GM18867 (cell line): ENCODE measurements at regions not wholly inside any gene's neighbourhood (a gene's known extent, or its start where the extent isn't known, plus 50 kb on each side); places are given as distances from the start of the nearest gene placed in this dataset.
"Not testable (repeated sequence)": the region's sequence is repeated elsewhere in the genome, so short reads cannot be mapped to it uniquely, and the experiment has no call there.

Experiments
- ATAC-seq: cut with Tn5 transposase; IDR thresholded peaks from one replicate; pipeline ENCODE4 v1.9.1; 2021; ENCODE audit warnings: mild to moderate bottlenecking, moderate library complexity; ENCODE audit not compliant: unreplicated experiment

DNA sequence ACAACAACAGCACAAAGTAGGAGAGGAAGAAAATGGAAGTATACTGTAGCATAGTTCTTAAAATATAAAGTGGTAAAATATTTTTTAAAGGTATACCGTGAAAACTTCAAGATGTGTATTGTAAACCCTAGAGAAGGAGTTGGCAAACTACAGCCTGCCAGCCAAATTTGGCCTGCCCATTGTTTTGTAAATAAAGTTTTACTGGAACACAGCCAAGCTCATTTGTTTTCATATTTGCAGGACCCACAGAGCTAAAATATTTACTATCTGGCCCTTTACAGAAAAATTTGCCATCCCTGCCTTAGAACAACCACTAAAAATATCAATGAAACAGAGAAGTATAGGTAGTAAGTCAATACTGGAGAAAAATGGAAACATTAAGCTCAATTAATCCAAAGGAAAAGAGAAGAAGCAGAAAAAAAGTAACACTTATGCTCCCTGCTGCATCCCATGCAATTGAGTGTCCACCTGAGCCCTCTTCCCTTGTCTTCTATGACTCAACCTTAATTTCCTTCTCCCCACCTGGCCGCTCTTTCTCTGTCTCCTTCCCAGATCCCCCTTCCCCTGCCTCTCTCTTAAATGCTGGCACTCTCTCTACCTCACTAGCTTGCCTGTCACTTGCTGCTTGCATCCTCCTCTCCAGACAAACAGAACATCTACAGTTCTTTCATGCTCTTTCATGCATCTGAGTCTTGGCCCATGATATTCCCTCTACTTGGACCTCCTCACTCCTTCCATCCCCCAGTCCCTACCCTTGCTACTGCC, 50.6 kb upstream of the FER start:
- ATAC-seq: no peak

DNA sequence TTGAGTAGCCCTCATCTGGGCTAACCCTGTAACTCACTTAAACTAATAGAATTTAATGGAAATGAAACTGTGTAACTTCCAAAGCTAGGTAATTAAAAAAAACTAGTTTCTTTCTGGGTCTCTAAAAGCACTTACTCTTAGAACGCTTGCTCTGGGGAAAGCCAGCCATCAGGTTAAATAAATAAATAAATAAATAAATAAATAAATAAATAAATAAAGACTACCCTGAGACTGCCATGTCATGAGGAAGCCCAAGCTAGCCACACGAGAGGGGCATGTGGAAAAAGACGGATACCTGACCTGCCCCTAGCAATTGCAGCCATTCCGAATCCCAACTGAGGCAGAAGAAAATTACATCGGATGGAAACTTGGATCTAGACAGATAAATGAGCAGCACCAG, 51.3 kb upstream of the FER start:
- no peak for ATAC-seq

DNA sequence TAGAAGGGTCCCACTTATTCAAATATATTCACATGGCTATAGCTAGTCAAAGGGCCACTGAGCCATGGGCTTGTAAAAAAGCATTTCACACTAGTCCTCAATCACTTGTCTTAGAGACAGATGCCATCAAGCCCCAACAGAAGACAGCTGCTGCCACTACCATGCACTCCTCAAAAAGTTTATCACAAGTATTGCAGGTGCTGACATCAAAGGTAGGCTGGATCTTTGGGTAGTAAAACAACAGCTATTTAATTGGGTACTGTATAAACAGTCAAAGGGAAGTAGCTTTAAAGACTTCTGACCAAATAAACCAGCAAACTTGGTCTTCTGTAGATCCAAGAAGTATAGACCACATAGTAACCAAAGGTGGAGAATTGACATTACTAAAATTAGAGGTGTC, 59.2 kb upstream of the FER start:
- ATAC-seq: no peak

DNA sequence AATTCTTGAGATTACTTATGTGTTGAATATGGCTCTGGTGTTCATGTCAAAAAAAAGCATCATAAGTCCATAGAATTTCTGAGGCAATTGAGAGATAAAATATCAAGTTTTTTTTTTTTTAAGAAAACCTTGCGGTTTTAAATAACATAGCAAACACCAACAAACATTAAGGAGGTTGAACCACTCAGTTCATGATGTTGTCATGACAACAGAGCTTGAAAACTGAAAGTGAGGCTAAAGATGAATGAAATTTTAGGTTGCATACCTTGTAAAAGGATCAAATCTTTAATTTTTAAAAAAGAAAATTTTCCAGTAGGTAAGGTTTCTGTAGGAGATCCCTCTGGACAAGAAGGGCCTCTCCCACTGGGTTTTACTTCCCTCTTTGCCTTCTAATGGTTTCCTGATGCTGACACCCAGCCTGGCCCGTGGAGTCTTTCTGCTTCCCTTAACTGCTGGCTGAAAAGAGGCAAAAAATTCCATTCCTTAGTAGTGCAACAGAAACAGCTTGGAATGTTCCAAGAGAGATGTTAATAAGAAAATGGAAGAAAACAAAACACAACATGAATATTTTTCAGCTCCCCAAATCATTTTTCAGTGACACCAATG, 60.0 kb upstream of the FER start:
- no peak for ATAC-seq

DNA sequence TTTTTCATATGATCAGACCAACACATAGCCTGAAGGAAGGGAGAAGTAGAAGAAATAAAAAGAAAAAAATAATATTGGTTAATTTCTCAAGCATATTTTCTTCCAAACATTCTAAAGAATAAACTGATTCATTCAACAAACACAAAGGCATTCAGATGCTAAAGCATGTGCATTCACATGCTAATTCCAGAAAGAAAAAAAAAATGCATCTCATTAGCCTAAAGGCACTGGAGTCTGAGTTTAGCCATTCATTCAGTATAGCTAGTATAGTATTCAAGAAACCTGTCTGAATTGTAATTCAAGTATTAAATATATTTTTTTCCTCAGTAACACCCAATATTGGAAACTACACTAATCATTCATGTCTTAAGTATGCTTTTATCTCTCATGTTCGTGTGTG, 61.0 kb upstream of the FER start:
- no peak for ATAC-seq

DNA sequence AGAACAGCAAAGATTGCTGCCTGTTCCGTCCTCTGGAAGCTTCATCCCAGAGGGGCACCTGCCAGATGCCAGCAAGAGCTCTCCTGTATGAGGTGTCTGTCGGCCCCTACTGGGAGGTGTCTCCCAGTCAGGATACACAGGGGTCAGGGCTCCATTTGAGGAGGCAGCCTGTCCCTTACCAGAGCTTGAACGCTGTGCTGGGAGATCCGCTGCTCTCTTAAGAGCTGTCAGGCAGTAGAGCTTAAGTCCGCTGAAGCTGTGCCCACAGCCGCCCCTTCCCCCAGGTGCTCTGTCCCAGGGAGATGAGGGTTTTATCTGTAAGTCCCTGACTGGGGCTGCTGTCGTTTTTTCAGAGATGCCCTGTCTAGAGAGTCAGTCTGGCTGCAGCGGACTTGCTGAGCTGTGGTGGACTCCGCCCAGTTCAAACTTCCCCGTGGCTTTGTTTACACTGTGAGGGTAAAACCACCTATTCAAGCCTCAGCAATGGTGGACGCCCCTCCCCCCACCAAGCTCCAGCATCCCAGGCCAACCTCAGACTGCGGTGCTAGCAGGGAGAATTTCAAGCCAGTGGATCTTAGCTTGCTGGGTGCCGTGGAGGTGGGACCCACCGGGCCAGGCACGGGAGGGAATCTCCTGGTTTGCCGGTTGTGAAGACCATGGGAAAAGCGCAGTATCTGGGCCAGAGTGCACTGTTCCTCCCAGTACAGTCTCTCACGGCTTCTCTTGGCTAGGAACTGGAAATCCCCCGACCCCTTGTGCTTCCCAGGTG, 62.1 kb upstream of the FER start:
- ATAC-seq: not testable (repeated sequence)

DNA sequence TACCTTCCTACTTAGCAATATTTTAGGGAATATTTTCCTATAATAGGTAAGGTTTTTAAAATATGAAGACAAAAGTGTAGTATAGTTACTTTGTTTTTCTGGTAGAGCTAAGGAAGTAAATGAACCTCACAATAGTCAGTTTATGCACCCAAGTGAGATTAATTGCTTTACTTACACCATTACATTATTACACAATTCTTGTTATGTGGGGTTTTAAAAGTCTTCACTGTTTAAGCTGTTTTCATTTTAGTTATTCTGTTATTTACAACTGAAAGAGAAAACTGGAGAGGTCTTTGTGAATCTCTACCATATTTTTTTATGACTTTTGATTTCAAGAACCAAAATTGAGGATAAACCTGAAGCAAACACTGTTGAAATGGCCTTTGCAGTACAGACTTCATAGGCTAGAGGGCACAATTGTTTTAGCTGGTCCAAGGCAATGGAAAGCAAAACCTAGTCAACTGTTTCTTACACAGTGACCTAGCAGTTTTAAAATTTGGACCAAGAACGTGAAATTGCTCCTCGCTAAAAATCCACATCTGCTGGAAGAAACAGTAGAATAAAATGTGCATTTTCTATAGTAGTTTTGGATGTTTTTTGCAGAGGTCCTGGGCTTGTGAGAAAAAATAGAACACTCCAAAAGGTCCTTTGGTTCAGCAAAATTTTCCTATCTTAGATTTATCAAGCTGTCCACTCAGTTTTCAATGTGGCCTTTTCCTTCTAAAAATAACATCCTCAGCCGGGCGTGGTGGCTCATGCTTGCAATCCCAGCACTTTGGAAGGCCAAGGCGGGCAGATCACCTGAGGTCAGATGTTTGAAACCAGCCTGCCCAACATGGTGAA, 66.4 kb upstream of the FER start:
- ATAC-seq: peak; percentile 97

DNA sequence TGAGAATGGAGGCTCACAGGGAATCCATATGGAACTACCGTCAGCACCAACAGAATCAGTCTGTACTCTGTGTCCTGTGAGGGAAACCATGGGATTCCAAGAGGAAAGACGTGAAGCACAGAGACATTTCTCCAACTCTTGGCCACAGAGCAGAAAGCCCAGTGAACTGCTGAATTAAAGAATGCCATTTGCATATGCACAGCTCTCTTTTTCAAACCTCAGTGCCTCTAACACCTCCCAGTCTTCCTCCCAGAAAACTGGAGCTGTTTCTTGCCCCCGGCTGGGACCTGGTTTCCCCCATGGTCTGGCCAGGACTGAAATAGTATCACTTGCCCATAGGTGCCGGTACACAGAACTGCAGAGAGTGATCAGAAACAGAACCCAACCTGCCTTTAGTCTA, 69.6 kb upstream of the FER start:
- no peak for ATAC-seq

DNA sequence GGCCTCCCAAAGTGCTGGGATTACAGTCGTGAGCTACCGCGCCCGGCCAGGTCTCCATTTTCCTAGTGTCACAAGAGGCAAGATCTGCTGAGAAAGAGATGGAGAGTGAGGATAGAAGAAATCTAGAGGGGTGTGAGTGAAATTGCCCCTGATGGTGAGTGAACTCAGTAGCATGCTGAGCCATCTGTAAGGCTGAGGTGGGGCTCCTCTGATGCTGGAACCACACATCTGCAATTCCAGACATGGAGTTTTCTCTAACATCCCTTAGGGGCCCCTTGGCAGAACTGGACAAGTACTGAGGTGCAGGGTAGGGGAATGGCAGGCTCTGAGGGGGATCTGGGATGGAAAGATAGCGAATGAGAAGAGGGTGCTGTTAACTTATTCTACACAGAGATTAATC, 72.0 kb upstream of the FER start:
- ATAC-seq: no peak

DNA sequence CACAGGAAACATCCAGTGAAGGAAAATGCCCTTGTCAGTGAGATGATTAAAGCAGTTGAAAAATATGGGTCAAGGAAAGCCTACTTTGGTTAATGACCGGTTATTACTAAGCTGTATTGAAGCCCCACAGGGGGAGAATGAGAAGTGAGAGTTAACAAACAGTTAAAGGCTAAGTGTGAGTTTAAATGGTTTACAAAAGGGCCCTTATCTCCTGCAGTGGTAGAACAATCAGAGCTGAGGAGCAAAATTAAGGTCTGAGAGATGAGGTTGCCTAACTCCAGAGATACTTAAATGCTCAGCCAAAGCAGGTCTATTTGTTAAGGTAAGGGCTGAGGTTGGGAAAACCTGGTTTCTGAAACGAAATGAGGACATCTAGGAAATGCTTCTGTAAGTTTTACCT, 75.1 kb upstream of the FER start:
- ATAC-seq: no peak

DNA sequence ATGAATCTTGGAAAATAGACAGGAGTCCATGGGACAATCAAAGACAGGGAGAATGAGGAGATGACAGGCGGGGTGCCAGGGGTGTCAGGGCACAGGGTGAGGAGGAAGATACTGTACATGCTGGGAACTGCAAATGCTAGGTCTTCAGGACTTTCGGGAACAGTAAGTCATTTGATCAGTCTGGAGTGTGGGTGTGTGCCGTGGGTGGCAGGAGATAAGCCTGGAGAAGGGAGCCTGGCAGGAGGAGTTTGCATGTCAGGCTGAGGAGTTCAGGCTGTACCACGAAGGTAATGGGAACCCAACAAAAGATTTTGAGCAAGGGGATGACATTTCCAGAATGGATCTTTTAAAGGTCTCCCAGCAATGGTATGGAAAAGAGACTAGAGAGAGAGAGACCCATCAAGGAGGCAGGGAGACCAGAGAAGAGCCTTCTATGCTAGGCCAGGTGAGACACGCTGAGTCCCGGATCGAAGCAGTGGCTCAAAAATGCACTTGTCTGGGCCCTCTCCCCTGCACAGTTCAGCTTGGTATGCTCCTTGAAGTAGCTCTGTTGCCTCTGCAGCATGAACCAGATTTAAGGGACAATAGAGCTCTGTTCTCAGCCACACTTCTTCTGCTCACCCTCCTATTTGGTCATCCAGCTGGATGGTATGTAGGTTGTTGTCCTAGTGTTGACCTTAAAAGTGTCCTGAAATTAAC, 77.0 kb upstream of the FER start:
- ATAC-seq: no peak

DNA sequence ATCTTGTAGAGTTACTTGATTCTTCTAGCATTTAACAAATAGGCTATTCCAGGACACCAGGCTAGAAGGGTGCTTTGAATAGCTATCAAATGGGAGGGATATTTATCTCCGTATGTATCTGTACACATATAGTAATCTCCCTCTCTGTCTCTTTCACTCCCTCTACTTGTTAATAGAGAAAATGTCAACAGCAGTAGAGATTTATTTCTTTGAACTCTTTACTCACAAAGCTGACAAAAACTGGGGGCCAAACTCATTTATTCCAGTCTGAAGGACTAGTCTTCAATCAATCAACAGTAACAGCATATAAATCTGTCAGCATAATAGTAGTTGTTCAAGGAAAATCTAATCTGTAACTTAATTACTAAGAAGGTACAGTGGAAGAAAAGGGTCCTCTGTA, 78.2 kb upstream of the FER start:
- ATAC-seq: no peak

DNA sequence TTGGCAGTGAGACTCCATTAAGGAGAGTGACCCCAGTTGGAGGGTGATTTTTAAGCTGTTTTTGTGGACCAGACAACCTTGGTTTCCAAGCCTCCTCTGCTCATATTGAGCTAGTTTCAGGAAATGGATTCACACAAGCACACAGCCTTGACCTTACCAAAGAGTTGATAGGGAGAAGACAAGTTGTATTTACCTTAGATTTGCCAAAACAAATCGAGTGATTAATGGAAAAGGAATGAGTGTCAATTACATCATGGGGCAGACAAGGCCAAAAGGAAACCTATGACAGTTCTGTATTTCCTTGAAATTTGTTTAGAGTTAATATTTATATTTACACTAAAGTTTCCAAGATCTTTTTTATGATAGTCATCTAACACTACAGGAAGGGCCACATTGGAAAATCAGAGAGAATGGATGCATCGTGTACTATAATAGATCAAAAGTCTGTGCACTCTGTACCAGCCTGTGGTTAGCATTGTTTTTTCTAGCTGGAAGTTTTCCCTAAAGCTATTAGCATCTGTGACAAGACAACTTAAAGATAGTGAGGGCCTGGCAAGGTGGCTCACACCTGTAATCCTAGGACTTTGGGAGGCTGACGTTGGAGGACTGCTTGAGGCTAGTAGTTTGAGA, 86.0 kb upstream of the FER start:
- ATAC-seq: no peak

DNA sequence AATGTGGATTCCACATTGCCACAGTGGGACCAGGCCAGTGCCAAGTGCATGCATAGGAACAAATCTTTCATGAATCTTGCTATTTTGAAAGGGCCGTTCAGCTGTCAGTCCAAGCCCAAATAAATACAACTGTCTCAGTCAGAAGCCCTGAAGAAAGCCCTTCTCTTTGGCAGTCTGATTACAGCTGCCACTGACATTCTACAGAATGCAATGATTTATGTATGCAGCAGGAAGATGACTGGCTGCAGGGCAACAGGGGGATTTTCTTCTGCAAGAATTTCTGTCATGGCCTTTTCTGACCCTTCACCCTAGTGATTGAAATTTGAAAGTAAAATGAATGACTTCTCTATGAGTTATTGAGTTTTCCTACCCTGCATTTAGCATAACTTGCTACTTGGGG, 86.7 kb upstream of the FER start:
- ATAC-seq: no peak

DNA sequence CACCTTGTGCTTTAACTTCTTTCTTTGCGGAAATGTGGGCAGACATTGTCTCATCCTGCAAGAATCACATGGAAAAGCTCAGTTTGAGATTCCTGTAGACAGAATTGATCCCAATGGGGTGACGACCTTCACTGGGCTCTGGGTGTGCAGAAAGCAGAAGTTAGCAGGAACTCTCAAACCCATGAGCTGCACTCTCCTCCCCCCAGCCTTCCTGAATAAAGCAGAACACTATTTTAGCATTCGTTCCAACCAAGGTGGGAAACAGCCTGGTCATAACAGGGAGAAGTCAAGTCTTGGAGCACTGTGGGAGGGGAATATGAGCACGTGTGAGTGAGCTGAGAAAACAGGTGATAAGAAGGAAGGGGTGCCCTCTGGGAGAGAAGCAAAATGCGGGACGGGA, 87.4 kb upstream of the FER start:
- ATAC-seq: no peak

DNA sequence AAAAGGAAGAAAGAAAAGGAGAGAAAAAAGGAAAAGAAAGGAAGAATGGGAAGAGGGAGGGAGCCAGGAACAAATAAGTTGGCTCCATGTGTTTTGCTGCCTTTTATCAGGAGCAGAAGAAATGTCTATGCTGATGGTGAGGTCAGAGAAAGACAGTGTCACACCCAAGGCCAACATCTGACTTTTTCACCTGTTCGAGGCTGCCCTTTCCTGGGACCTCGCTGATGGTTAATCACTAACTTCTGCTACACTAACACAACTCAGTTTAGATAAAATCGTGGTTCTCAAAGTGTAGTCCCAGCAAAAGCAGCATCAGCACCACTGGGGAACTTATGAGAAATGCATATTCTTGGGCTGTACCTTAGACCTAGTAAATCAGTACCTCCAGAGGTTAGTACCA, 88.2 kb upstream of the FER start:
- no peak for ATAC-seq

DNA sequence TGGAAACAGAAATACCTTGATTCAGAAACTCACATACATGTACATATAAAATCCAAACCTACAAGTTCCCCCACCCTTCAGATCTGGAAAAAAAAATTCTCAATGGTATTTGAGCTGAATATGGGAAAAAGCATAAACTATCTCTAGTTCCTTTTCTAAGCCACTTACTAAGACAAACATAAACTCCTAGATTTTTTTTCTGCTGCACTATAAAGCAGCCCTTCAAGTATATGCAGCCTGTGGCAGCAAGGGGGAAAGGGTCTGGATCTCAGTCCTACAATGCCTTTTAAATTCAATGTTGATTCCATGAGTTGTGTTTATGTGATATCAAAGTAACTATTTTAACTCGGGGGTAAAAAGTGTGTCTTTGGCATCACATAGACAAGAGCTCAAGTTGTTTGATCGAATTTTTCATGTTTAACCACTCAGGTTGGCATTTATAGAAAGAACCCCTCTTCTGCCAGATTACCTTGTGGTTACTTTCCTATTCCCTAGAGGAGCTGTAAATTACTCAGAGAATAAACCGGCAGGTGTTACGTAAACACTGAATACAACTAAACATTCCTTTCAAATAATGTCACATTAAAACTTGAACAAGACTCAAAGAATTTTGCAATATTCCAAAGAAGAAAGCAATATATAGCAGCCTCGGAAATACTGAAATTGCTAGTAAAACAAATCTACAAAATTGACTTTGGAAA, 91.8 kb upstream of the FER start:
- no peak for ATAC-seq

DNA sequence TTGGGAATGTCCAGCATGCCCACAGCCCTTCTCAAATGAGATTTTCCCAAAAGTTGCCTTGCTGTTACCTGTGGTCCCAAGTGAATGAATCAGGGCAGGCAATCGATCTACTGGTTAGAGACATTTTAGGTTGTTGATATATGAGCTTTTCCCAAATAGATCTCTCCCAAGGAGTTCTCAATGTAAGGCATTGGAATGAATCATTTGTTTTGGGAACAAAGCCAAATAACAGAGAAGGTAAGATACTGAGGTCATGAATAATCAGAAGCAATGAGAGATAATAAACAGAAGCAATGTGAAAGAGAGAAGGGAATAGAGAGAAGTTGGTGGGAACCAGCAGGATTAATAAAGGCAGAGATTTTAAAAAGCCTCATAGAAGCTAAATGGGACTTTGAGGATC, 93.6 kb upstream of the FER start:
- no peak for ATAC-seq

DNA sequence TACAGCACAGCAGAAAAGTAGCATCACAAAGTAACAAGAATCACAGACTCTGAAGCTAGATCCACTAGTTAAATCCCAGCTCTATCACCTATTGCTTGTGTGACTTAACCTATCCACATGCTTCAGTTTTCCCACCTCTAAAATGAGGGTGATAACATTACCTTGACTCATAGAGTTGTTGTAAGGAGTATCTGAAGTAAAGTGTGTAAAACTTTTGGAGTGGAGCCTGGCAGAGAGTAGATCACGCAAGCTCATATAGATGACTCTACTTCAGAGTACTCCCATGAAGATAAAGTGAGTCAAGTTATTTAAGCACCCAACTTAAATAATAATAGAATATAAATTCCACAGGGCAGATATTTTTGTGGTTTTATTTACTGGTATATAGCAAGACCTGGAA, 94.5 kb upstream of the FER start:
- no peak for ATAC-seq

DNA sequence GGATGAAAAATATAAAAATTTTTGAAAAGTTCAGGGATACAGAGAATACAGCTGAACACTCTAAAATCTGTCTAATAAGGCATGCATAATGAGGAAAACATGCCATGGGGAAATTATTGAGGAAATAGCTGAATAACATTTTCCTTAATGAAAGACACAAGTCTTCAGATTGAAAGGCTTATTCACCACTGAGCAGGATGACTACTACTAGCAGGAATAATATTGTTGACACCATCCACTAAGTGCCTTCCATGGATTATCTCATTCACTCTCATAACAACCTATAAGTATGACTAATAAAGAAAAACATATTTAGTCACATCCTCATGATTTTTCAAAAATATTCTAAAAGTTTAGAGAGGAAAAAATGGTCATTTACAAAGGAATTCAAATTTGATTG, 96.7 kb upstream of the FER start:
- no peak for ATAC-seq
